T-helper 1 cell (primary cell): ENCODE measurements at regions not wholly inside any gene's neighbourhood (a gene's known extent, or its start where the extent isn't known, plus 50 kb on each side); places are given as distances from the start of the nearest gene placed in this dataset.
"Not testable (repeated sequence)": the region's sequence is repeated elsewhere in the genome, so short reads cannot be mapped to it uniquely, and the experiment has no call there.

Experiments used
- DNase-seq, 5 donors: peaks; one replicate each; pipeline ENCODE4 v3.0.0-alpha.2; 2012 to 2020

- DNase-seq = no peak
Measured at GRCh38 chr1:55894521-55894920, 679.4 kb upstream of the USP24 start.

- no peak for DNase-seq
Measured at GRCh38 chr1:55893155-55893554, 678.0 kb upstream of the USP24 start.

- no peak for DNase-seq
Measured at GRCh38 chr1:55888685-55889317, 673.6 kb upstream of the USP24 start.

DNA sequence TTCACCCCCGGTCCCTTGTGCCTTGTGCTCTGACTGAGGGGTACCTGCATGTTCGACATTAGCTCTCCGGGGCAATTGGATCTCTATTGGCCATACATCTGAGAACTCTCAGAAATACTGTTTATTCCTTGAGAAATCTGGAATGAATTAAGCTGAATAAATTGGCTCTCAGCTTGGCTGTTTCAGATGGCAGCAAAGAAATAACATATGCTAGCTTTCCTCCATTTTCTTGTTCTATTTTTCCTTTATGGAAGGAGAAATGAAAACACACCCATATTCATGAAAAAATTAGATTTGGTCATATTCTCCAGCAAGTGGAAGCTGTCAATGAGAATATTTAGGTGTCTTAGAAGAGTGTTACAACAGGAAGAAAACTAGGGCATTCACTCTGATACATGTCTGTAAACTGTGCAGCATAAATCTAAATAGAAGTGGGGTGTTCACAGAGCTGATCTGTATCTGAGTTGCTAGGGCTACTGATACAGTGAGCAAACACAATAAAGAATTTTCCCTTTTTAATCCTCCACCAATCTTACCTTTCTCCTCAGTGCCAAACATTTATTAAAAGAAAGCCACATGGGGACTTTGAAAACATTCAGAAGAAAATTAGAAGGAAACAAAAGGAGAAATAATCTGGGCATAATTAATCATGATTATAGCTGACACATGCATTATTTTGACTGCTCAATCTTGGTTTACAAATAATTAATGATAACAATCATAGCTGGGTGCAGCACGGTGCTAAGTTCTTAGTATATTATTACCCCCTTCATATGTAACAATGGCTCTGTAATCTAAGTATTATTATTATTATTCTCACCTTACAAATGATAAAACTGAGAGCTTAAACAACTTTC, 671.9 kb upstream of the USP24 start:
- DNase-seq = no peak

- DNase-seq = no peak
Measured at GRCh38 chr1:55885619-55886018, 670.5 kb upstream of the USP24 start.

- DNase-seq = no peak
Measured at GRCh38 chr1:55882931-55883330, 667.8 kb upstream of the USP24 start.

DNA sequence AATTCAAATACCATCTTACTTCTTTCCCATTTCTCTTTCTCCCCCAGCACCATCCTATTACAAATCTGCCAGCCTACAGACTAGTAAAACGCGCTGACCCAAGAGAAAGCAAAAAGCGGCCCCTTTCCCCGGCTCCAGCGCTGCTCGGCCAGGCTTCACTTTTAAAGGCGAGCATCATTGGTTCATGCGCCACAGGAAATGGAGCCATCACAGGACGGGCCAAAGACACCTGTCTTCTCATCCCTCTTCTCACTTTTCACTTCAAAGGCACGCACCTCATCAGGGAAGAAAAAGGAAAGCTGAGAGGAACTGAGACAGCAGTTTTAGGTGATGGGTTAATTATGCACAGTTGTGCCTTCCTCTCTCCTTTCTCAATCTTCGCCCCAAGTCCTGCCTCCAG, 664.2 kb upstream of the USP24 start:
- DNase-seq = no peak

- DNase-seq = no peak
Measured at GRCh38 chr1:55877437-55878232, 662.5 kb upstream of the USP24 start.

DNA sequence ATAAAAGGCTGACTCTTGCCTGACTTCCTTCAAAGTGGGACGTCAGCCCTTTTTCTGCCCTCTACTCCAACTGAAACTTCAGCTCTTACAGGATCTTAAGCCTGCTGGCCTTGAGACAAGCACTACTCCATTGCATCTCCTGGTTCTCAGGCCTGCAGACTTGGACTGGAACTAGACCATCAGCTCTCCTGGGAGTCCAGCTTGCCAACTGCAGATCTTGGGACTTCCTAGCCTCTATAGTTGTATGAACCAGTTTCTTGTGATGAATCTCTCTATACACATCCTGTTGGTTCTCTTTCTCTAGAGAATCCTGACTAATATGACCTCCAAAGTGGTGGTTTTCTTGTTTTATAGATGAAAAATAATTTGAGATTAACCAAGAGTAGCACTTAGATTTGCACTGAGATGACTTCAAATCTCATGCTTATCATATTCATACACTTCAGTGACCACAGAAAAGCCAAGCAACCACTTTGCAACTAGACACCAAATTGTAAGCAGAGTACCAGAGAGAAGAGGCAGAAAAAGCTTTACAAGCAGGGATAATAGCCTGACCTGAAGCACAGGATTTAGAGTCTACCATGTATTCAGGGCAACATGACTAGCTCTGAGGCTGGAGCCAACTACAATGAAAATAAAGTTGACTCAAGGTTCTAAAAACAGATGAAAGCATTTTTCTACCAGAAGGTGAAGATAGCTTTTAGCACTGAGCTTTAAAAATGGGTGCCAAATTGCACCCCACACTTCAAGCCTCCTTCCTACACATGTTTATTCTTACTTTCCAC, 661.3 kb upstream of the USP24 start:
- DNase-seq = no peak

DNA sequence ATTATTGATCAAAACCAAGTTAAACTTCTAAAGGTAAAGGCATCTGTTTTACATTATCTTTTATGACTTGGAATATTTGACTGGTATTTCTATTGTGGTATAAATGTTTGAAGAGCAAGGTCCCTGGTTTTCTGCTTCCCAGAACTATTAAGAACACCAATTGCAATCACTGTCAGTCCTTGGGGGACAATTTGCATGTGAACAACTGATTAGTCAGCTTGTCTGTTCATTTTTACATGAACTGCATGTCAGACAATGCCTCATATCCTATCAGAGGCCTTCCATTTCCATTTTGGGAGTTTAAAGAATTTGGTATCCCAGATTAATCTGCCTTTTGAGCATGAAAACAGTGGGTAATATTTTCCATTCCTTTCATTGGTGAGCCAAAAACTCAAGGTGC, 654.9 kb upstream of the USP24 start:
- no peak for DNase-seq

DNA sequence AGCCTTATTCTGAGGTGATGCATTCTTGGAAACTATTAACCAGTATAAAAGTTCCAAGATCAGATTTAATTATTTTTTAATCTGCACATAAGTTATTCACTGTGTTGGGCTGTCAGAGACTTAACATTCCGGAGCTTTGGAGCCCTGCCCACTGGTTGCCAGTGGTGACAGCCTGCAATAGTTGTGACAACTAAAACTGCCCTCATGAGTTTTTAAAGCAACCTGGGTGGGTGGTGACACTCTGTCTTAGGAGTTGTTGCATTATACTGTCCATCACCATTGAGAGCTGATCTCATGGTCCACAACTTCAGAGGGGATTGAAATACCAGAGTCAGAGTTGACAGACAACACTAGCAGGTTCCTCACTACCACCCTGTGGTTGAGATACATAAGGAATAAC, 653.9 kb upstream of the USP24 start:
- DNase-seq = no peak

DNA sequence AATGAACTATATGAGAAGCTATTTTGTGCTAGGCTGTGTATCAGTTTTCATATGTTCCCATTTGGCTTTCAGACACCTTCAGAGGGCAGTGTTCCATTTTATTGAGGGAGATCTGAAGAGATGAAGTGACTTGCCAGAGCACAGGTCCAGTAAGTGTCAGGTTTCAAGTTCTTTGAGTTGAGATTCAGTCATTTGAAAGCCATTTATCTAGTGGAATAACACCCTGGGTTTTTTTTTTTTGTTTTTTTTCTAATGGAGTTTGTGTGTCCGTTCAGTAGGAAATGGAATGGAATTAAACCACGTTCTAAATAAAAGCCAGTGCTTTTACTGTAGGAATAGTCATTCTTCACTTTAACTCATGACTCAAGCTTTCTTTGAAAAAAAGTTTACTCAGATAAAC, 652.9 kb upstream of the USP24 start:
- DNase-seq = no peak

DNA sequence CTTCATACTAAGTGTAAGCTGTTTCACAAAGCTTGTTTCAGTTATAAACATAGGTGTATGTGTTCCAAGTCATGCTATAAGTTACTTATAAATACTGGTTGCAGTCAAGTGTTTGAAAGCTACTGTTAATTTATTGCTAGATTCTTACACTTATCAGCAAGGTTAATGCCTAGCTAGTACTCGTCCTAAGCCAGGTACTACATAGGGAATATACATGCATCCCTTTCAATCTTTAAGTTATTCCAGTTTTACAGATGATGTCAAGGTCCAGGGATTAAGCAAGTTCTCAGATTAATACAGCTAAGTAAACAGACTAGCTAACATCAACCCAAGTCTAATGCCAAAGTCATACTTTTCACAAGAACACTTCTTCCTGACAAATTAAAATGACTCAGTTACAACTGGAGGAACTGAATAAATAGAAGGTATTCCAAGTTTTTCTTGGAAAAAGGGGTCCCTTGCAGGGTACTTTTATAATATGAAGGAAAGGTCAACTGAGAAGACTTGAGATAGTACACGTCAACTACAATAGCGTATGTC, 652.2 kb upstream of the USP24 start:
- DNase-seq = no peak

- DNase-seq = not testable (repeated sequence)
Measured at GRCh38 chr1:55865778-55866177, 650.6 kb upstream of the USP24 start.

DNA sequence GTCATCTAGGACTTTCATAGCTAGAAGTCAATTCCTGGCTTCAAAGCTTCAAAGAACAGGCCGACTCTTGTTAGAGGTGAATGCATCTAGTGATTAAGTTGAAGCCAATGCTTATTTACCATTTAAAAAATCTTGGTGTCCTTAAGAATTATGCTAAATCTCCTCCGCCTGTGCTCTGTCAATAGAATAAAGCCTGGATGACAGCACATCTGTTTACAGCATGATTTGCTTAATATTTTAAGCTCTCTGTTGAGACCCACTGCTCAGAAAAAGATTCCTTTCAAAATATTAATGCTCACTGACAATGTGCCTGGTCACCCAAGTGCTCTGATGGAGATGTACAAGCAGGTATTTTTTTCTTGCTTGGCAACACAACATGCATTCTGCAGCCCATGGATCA, 649.1 kb upstream of the USP24 start:
- DNase-seq = no peak

DNA sequence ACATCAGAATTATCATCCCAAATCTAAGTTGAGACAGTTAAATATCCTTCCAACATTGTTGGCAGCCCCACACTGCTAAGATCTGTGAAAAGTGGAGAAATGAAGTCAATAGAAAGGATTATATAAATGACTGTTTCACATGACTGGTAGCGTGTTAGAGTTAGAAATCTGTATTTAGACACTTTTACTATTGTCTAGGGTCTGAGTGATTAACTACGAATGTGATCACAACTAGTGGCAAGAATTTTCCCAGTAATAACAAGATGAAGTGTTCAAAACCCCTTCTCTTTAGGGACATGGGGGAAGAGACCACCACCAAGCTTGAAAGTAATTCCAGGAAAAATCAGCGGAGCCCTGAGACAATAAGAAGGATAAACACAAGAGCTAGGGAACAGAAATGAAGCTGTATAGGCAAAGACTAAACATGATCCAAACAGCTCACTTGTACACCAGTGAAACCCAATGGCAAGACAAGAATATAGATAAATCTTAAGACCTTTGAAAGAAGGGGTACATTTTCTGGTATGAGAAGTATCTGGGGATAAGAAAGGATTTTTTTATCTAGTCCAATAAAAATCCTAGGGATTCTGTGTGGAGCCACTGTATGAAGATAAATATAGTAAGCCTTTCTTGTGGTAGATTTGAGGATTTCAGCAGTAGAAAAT, 646.6 kb upstream of the USP24 start:
- DNase-seq = no peak

DNA sequence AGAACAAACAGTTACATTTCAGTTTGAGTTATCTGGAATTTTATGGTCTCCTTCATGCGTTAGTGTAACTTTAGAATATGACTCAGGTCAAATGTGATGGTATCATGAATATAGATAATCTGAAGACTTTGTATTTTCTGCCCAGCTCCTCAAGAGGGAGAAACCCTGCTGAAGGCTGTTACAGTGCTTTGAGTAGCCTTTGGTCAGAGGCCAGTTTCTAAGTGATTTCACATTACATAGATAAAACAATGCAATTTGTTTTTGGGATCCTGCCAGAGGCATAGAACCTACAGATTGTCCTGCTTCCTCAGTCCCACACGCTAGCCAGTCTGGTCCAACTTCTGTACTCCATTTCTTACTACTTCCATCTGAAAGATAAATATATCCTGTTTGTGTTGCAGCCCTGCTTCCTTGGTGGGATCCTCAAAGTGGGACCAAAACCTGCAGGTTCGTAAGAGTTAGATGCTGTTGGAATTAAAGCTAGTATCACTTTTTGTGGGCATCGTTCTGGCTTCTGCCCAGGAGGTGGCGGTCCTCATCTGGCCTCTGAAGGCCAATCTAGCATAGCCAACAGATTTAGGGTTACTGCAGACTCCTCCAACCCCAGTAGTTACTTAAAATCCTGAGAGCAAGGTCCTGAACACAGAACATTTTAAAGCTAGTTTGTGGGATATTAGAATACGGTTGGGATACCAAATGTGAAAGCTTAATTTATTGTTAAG, 645.8 kb upstream of the USP24 start:
- no peak for DNase-seq

DNA sequence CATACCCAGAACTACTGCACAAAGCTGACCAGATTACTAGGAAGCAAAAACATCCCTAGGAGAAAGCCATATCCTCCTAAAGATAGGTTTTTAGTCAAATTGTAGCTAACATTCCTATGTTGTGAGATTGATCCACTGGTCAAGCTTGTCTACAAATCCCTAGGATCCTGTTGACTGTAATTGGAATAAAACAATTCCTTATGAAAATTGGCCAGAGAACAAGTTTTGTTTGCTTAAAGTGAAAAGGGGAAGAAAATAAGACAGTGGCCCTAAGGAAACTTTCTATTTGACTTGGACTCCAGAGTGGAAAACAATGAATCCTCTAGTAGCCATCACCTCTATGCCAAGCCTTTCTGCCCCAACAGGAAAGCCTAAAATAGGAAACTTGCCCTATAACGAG, 645.2 kb upstream of the USP24 start:
- no peak for DNase-seq

GRCh38 chr1:55854911-55855310, 639.7 kb upstream of the USP24 start:
- no peak for DNase-seq

DNA sequence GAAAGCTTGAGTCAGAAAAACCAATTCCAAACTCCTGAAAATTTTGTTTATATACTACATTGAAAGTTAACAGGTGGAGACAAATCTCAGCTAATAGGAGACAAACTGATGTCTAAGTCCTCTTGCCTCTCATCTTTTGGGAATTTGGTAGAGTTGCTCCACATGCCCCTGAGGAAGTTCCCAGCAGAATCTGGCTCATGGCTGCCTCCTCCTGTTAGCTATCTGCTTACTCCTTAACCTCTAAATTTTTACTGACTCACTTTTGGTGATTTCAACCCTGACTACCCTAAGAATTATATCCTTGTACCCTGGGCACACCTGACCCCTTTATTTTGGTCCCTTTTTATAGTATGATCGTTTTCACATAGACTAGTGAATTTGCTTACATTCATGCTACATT, 633.7 kb upstream of the USP24 start:
- no peak for DNase-seq

DNA sequence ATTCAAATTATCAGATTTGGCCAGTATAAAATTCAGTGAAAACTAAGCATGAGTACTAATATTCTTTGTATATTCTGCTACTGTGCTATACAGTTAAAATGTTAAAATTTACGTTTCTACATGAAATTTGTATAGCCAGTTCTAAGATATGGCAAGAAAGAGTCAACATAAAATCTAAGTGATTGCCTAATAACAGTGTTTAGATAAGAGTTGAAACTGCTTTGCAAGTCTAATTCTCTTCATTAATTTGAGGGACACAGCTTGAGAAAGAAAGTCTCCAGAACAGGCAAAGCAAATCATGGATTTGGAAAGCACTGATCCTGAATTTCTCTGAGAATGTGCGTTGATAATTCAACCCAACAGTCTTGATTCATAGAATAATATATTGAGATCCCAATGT, 630.9 kb upstream of the USP24 start:
- DNase-seq = no peak
